ENCODE measurements at regions not wholly inside any gene's neighbourhood (a gene's known extent, or its start where the extent isn't known, plus 50 kb on each side); places are given as distances from the start of the nearest gene placed in this dataset.
"Not testable (repeated sequence)": the region's sequence is repeated elsewhere in the genome, so short reads cannot be mapped to it uniquely, and the experiment has no call there.

GRCh38 chr20:53647286-53647821, 53.7 kb upstream of the ZNF217 start:
- no peak for DNase-seq (ENCODE audit: low read depth, low spot score)

- no peak for DNase-seq (ENCODE audit: low read depth, low spot score)
Measured at GRCh38 chr20:53646550-53646949, 52.9 kb upstream of the ZNF217 start.

GRCh38 chr20:53645582-53645897, 51.9 kb upstream of the ZNF217 start:
- DNase-seq (ENCODE audit: low read depth, low spot score) = no peak

GRCh38 chr20:53644108-53644507, 50.5 kb upstream of the ZNF217 start:
- not testable (repeated sequence) for DNase-seq (ENCODE audit: low read depth, low spot score)

Data from pulmonary artery endothelial cell (primary cell).